ENCODE measurements at regions not wholly inside any gene's neighbourhood (a gene's known extent, or its start where the extent isn't known, plus 50 kb on each side); places are given as distances from the start of the nearest gene placed in this dataset.

DNA sequence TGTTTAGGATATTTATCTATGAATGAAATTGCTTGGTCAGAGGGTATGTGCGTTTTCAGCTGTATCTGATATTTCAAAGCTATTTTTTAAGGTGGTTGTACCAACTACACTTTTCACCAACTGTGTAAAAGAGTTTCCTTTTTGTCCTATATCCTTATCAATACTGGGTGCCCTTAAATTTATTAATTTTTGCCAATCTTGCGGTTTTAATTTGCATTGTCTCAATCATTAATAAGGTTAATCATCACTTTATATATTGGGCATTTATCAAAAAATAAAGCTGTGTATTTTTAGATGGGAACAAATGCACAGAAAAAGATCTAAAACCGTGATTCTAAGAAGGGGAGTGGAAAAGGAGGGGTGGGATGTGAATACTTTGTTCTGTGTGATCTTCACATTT, 66.7 kb upstream of the SALL4 start:
- no peak for TF ChIP-seq POLR2AphosphoS5 (IDR thresholded peaks at IDR 0.05; ENCODE audit: borderline replicate concordance, low read depth, low read length)
- no peak for TF ChIP-seq EZH2 (IDR thresholded peaks at IDR 0.05)
- TF ChIP-seq FOXP2 (optimal IDR thresholded peaks at IDR 0.05; ENCODE audit: control extremely low read depth, extremely low read length, insufficient read depth), result no peak
